GM23338 (cell line): ENCODE measurements at regions not wholly inside any gene's neighbourhood (a gene's known extent, or its start where the extent isn't known, plus 50 kb on each side); places are given as distances from the start of the nearest gene placed in this dataset.

Experiments
- CREB1 ChIP-seq: fragments of 250-450 bp; sonication (Bioruptor Pico); IDR thresholded peaks from 2 replicates; pipeline ENCODE4 v1.5.0; 2020; ENCODE audit warnings: low read depth, mild to moderate bottlenecking, moderate library complexity
- EZH2 ChIP-seq: fragments of 200-600 bp; sonication (generic); IDR thresholded peaks from one replicate; pipeline ENCODE4 v1.8.0; 2017; ENCODE audit warnings: antibody characterized with exemption, mild to moderate bottlenecking, low read depth; ENCODE audit not compliant: unreplicated experiment
- EZH2phosphoT487 ChIP-seq: fragments of 200-600 bp; sonication (generic); IDR thresholded peaks from one replicate; pipeline ENCODE4 v1.8.1; 2018; ENCODE audit warnings: antibody characterized with exemption; ENCODE audit not compliant: unreplicated experiment
- JUNB ChIP-seq: IDR thresholded peaks from one replicate; pipeline ENCODE4 v1.6.1; 2016; ENCODE audit warnings: antibody characterized with exemption; ENCODE audit not compliant: unreplicated experiment
- NANOG ChIP-seq: IDR thresholded peaks from 2 replicates; pipeline ENCODE4 v1.6.1; 2016; ENCODE audit warnings: antibody characterized with exemption, borderline replicate concordance
- POLR2AphosphoS5 ChIP-seq: IDR thresholded peaks from 2 replicates; pipeline ENCODE4 v1.6.1; 2016; ENCODE audit warnings: antibody characterized with exemption, low read depth
- STAT1 ChIP-seq: IDR thresholded peaks from one replicate; pipeline ENCODE4 v1.6.1; 2016; ENCODE audit warnings: antibody characterized with exemption; ENCODE audit not compliant: unreplicated experiment
- ZNF114 ChIP-seq: fragments of 250-450 bp; sonication (Bioruptor Pico); IDR thresholded peaks from 2 replicates; pipeline ENCODE4 v1.5.0; 2020; ENCODE audit warnings: mild to moderate bottlenecking, moderate library complexity
- ZNF331 ChIP-seq: fragments of 250-450 bp; sonication (Bioruptor Pico); IDR thresholded peaks from 2 replicates; pipeline ENCODE4 v1.5.0; 2020; ENCODE audit warnings: low read depth, mild to moderate bottlenecking, moderate library complexity
- TF ChIP-seq, protein P1 (sequence below): IDR thresholded peaks from one replicate; pipeline ENCODE4 v1.6.1; 2018; ENCODE audit warnings: antibody characterized with exemption; ENCODE audit not compliant: unreplicated experiment
- TF ChIP-seq, protein P2 (sequence below), 2 experiments: fragments of 200-600 bp in 1 of 2; sonication (generic) in 1 of 2; conservative IDR thresholded peaks; 2 replicates each; pipeline versions ENCODE4 v1.5.1 to v1.6.1; 2016 to 2017; ENCODE audit warnings: antibody characterized with exemption in 2 of 2, low read depth in 2 of 2, mild to moderate bottlenecking in 2 of 2, moderate library complexity in 1 of 2
- TF ChIP-seq, protein P3 (sequence below): IDR thresholded peaks from 2 replicates; pipeline ENCODE4 v1.6.1; 2016; ENCODE audit warnings: antibody characterized with exemption

DNA sequence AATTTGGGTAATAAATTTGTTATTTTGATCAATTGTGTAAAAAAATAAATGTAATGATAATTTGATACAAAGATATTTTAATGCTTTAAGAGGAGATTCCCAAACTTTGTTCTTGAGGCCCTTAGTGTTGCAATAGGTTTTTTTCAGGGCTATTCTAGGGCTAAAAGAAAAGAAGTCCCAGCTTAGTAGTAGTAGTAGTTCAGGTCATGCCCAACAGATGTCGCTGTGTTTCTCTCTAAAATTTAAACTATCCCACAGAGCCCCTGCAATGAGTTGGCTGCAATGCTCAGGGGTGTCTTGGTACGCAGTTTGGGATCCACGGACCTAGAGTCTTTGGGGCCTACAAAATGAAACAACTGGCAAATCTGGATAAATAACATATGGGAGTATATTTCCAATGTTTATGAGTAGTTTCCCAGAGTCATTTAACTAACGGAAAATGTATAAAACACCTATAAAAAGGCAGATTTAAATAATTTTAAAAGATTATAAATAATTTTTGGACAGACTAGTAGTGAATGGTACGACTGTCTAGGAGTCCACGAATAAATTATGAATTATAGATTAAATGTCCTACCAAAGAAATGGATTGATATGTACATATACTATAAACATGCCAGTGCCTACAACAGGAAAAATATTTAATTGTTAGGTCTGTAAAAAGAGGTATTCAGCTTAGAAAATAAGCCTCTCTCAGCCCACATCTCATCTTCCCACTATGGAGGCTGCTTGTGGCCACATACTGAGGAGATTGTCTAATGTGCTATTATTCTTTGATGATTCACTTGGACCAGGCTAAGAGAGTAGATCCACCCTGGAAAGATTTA, 228.5 kb upstream of the PMFBP1 start:
- TF ChIP-seq, protein P1, sequence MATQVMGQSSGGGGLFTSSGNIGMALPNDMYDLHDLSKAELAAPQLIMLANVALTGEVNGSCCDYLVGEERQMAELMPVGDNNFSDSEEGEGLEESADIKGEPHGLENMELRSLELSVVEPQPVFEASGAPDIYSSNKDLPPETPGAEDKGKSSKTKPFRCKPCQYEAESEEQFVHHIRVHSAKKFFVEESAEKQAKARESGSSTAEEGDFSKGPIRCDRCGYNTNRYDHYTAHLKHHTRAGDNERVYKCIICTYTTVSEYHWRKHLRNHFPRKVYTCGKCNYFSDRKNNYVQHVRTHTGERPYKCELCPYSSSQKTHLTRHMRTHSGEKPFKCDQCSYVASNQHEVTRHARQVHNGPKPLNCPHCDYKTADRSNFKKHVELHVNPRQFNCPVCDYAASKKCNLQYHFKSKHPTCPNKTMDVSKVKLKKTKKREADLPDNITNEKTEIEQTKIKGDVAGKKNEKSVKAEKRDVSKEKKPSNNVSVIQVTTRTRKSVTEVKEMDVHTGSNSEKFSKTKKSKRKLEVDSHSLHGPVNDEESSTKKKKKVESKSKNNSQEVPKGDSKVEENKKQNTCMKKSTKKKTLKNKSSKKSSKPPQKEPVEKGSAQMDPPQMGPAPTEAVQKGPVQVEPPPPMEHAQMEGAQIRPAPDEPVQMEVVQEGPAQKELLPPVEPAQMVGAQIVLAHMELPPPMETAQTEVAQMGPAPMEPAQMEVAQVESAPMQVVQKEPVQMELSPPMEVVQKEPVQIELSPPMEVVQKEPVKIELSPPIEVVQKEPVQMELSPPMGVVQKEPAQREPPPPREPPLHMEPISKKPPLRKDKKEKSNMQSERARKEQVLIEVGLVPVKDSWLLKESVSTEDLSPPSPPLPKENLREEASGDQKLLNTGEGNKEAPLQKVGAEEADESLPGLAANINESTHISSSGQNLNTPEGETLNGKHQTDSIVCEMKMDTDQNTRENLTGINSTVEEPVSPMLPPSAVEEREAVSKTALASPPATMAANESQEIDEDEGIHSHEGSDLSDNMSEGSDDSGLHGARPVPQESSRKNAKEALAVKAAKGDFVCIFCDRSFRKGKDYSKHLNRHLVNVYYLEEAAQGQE, result no peak
- TF ChIP-seq, protein P2, sequence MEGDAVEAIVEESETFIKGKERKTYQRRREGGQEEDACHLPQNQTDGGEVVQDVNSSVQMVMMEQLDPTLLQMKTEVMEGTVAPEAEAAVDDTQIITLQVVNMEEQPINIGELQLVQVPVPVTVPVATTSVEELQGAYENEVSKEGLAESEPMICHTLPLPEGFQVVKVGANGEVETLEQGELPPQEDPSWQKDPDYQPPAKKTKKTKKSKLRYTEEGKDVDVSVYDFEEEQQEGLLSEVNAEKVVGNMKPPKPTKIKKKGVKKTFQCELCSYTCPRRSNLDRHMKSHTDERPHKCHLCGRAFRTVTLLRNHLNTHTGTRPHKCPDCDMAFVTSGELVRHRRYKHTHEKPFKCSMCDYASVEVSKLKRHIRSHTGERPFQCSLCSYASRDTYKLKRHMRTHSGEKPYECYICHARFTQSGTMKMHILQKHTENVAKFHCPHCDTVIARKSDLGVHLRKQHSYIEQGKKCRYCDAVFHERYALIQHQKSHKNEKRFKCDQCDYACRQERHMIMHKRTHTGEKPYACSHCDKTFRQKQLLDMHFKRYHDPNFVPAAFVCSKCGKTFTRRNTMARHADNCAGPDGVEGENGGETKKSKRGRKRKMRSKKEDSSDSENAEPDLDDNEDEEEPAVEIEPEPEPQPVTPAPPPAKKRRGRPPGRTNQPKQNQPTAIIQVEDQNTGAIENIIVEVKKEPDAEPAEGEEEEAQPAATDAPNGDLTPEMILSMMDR (conservative IDR thresholded peaks at IDR 0.05; ENCODE audit: low read depth in 2 of 2), result peak; percentile 69 to 82
- TF ChIP-seq POLR2AphosphoS5, result no peak
- no peak for TF ChIP-seq JUNB
- TF ChIP-seq CREB1 (CRISPR knock-in tag), result no peak
- no peak for TF ChIP-seq EZH2phosphoT487
- no peak for TF ChIP-seq EZH2
- no peak for TF ChIP-seq STAT1
- TF ChIP-seq, protein P3, sequence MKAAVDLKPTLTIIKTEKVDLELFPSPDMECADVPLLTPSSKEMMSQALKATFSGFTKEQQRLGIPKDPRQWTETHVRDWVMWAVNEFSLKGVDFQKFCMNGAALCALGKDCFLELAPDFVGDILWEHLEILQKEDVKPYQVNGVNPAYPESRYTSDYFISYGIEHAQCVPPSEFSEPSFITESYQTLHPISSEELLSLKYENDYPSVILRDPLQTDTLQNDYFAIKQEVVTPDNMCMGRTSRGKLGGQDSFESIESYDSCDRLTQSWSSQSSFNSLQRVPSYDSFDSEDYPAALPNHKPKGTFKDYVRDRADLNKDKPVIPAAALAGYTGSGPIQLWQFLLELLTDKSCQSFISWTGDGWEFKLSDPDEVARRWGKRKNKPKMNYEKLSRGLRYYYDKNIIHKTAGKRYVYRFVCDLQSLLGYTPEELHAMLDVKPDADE, result no peak
- TF ChIP-seq ZNF114 (CRISPR knock-in tag), result no peak
- TF ChIP-seq NANOG, result no peak
- TF ChIP-seq ZNF331, result no peak
